Ecto neural progenitor cell (in vitro differentiated cells): ENCODE measurements at regions not wholly inside any gene's neighbourhood (a gene's known extent, or its start where the extent isn't known, plus 50 kb on each side); places are given as distances from the start of the nearest gene placed in this dataset.

Experiments
- DNase-seq: peaks from one replicate; pipeline ENCODE4 v3.0.0-alpha.2; 2018; ENCODE audit warnings: low spot score

DNA sequence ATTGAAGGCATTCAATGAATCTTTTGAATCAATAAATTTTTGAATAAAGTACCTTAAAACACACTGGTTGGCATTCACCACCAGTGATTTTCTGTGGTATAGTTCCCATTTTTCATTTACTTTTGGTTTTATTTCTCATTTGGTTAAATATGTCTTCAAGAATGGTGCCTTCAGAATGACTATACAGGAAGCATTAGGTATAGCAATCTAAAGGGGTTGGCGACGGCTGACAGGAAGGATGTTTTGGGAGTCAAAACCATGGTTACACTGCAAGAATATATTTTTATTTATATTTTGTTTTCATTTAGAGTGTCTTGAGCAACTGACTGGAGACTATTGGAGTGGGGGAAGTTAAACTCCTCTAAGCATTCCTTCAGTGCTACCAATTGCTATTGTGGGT lies 235.7 kb downstream of the HTR1A start:
- DNase-seq = no peak

DNA sequence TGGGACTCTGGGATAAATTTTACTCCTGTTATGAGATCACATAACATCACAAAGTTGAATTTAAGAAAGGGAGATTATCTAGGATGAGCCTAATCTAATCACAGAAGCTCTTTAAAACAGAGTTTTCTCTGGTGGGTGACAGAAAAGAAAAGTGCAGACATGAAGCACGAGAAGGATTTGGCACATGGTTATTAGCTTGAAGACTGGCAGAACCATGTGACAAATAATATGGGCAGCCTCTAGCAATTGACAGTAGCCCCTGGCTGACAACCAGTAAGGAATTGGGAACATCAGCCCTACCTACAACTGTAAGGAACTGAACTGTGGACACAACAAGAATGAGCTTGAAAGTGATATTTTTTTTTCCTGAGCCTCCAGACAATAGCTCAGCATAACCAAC lies 243.1 kb downstream of the HTR1A start:
- DNase-seq = no peak

DNA sequence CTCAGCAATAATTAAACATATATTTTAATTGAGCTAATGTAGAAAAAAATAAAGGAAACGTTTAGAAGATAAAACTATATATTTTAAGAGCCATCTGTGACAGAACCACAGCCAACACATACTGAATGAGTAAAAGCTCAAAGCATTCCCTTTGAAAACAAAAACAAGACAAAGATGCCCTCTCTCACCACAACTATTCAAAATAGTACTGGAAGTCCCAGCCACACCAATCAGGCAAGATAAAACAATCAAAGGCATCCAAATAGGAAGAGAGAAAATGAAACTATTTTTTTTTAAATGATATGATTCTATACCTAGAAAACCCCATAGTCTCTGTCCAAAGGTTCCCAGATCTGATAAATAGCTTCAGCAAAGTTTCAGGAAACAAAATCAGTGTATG lies 262.0 kb downstream of the HTR1A start:
- DNase-seq = no peak

DNA sequence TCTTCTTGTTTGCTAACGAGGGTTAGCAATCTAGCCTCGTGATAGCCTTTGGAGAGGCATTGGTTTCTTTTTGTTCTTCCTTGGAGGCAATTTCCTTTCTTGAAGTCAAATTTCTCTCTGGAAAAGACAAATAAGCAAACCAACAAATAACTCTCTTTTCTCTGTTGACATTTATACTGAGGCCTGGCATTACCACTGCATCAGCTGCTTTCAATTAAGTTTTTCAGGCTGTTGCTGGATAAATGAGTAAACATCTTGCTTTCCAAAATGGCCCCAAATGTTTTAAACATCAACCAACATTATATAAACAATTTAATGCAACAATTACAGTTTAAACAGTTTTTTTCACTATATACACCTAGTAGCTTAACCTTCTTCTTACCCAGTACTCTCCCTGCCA lies 264.4 kb downstream of the HTR1A start:
- no peak for DNase-seq

DNA sequence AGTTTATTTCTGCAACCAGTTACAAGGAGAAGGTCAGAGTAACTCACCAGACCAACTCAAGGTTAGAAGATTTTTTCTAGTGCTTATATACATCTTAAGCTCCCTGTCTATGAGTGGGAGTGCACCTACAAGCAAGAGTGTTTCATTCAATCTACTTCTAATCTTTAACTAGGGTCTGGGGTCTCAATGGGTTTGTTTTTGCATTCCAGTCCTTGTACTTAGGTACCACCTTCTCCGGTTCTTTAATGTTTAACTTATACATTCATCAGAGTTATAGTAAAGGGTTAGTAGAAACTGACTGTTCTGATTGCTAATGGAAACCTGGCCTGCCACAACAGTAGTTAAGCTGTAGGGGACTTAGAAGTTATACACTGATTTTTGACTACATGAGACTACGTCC lies 271.7 kb downstream of the HTR1A start:
- no peak for DNase-seq

DNA sequence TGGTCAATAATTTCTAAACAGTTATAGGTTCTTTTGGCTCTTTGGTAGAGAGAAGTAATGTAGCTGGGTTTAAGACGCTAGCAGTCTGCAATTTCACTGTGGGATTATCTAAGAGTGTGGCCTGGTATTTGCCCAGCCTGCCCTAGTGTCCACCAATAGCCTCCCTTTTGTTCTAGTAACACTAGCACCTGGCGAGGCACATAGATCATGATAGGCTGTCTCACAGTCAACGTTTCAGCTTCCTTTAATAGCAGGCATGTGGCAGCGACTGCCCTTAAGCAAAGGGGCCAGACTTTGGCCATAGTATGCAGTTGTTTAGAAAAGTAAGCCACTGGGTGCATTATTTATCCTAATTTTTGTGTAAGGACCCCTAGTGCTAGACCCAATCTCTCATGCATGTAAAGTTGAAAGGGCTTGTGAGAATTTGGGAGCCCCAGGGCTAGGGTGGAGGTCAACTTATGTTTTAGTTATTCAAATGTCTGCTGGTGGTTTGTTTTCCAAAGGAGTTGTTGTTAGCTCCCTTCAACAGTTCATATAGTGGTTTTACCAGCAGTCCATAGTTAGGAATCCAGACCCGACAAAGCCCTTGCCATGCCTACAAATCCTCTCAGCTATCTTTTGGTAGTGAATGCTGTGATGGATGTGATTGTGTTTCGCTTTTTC lies 274.3 kb downstream of the HTR1A start:
- no peak for DNase-seq

DNA sequence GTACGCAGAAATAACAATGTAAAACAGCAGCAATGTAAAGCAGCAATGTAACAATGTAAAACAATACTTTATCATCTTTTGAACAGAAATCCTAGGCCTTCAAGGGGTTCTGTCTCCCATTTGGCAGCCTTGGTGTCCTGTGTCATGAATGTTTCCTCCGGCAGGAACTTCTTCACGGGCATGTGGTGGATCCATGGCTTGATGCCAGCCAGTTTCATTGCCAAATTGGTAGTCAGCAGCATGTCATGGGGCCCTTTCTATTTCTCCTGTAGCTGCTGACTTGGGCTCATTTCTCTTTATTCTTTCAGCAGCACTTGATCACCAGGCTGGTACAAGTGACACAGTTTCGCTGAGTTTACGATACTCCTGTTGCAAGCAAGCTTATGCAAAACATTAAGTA lies 275.3 kb downstream of the HTR1A start:
- DNase-seq = no peak

DNA sequence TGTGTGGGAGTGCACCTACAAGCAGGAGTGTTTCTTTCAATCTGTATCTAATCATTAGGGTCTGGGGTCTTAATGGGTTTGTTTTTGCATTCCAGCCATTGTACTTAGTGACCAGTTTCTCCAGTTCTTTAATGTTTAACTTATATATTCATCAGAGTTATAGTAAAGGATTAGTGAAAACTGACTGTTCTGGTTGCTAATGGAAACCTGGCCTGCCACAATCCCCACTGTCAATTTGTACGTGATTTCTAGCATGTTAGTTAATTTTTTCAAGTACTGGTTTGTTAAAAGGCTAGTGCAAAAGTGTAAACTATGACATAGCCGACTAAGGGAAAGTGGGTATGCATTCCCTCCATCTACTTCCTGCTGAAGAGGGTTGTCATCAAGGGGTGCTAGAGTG lies 276.1 kb downstream of the HTR1A start:
- DNase-seq = no peak

DNA sequence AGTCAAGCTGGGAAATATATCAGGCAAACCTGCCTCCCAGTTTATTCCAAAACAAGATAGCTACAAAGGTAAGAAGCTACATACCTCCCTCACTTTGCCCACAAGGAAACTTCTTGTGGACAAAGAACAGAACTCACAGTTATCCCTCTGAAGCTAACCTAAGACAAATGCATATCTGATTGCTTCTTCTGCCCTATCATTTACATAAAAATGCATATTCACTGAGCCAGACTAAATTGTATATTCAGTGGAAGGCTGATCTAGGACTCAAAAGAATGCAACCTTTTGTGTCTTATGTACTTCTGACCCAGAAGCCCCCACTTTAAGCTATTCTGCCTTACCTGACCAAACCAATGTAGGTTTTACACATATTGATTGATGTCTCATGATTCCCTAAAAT lies 276.8 kb downstream of the HTR1A start:
- no peak for DNase-seq

DNA sequence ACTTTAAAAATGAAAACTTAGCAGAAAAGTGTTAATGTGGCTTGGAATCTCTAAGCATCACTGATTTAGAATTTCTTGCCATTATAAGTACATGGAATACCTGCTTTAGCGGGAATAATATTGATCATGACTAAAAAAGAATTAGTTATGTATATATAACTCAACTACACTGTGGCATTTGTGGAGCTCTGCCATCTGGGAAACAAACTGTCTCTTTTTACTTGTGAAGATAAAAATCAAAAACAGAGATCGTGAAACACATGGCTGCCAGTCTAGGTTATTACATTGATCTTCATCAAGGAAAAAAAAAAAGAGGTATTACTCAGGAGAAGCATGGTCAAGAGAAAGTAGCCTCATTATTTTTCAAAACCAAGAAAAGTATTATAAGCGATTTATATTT lies 287.4 kb downstream of the HTR1A start:
- no peak for DNase-seq

DNA sequence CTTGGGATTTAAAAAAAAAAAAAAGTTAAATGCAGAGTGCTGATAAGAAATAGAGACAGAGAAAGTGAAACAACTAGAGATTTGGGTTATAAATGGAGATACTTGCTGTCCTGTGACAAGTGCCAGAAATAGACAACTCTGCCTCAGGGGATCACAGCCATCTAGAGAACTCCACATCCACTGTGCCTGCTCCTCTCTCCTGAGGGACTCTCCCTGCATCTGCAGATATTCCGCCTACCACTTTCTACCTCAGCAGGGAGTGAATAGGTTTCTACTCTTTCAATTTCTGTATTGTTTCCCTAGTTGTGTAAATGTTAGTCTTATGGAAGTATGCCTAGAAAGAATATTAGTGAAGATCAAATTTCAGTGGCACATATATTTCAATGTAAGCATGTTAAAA lies 307.2 kb downstream of the HTR1A start:
- no peak for DNase-seq

DNA sequence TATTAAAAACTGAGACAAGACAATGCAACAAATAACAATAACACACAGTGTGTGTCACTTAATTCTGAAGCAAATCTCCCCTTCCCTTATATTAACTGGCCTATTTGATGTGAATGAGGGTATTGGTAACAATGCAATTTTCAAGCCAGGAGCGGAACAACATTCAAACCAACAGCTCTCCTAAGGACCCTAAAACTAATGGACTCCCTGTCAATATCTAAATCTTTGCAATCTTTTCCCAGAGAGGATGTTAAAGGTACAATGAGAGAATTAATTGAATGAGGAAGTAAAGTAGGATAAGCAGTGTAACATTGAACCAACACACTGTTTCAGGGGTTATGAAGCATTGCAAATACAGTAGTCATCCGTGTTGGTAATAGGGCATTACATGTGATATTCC lies 311.7 kb downstream of the HTR1A start:
- no peak for DNase-seq

DNA sequence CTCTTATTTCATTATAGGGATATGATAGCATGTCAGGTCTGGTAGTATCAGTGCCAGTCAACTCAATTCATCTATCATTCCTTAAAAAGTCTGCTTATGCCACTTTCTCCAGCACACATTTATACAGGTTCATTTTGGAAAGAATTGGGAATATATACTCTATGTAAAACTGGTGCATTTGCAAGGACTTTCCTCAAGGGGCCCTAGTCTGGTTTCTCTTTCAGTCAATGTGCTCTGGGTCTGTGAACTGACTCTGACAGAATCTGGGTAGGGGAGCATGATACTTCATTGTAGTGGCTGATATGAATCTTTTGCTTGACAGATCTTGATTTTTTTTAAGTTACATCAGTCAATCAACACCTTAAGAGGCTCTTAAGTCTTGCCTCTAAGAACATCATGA lies 313.9 kb downstream of the HTR1A start:
- DNase-seq = no peak

DNA sequence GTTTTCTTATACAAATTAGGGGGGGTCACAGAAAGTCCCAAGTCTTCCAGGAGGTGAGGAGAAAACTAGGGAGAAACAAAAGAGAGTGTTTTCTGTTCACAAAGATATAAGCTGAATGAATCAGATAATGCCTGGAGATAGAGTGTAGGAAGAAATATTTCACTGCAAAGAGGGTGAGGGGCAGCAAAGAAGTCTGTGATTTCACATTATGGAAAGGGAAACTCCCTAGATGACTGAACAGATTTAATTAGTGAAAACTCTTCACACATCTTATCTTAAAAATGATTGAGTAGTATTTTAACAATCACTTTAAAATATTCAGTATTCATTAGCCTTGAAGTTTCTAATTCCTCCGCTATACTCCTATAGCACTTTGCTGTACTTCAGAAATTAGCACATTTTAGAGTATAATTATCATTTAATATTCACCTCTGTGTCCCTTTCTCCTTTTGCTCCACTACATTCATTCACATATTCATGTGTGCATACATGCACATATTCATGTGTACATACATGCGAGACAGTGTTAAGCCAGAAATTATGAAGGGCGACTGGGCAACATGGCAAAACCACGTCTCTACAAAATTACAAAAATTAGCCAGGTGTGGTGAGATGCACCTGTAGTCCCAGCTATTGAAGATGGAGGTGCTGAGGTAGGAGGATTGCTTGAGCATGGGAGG lies 332.2 kb downstream of the HTR1A start:
- DNase-seq = no peak

DNA sequence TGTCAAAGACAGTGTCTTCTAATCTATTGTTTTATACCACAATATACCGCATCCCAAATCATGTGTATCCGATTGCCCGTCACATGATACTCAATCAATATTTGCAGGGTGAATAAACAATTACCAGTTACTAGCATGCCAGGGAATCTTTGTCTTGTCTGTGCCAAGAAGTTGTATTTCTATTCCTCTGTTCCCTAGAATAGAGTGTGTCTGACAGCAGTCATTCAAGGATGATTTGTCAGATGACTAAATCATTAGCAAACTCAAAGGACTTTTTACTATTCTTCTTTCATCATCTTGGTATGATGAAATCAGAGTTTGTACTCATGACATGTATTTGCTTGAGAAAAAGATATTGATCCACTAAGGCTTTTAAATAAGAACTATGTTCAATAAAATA lies 348.8 kb downstream of the HTR1A start:
- no peak for DNase-seq

DNA sequence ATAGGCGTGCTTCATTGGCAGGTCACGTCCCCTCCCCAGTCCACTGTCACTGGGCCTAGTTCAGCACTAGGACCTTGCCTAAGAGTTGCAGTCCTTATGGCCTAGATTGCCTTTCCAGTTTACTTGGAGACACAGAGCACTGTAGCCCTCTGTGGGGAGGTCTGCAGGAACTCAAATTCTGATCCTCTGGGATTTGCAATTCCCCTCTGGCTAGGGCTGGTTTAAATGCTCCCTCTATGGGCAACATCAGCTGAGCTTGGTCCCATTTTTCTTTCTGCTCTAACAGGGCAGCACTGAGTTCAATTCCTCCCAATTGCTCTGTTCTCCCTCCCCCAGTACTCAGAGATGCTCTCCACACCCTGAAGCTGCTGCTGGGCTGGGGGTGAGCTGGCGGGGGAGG lies 358.2 kb downstream of the HTR1A start:
- DNase-seq = no peak

DNA sequence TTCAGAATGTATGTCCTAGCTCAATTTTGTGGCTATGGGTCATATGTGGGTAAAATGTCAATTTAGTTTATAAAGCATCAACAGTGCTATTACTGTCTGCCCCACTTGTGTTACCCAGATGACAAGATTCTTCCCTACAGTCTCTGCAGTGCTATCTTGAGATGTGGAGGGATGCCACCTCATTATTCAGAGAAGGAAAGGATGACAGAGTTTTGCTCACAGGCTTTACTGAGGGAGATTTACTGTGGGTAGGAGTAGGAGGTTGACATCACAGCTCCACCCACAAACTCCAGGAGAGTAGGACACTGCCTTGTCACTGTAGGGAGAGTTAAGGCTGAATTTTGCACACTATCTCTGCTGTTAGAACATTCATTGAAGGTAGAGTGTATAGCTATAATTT lies 359.3 kb downstream of the HTR1A start:
- DNase-seq = no peak

DNA sequence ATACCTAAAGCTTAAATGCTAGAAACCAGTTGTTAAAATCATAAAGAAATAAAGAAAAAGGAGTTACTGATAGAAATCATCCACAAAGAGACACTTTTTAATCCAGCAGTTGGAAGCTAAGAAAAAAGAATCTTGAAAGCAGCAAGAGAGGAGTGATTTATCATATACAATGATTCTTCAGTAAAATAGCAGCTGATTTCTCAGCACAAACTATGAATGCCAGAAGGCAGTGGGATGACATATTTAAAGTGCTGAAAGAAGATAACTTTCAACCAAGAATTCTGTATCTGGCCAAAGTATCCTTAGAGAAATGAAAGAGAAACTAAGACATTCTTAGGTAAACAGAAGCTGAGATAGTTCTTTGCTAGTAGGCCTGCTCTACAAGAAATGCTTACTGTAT lies 366.0 kb downstream of the HTR1A start:
- no peak for DNase-seq

DNA sequence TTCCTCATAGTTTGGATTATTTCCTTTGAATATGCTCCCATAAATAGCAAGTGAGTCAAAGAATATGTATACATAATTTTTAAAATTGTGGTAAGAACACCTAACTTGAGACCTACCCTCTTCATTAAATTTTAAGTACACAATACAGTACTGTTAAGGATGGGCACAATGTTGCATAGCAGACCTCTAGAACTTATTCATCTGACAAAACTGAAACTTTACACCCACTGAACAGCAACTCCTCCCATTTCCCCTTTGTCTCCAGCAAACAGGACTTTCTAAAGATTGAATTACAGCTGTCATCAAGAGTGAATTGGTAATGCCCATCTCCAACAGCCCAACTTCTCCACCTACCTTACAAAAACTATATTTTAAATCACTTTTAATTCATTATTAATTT lies 388.9 kb downstream of the HTR1A start:
- DNase-seq = no peak

DNA sequence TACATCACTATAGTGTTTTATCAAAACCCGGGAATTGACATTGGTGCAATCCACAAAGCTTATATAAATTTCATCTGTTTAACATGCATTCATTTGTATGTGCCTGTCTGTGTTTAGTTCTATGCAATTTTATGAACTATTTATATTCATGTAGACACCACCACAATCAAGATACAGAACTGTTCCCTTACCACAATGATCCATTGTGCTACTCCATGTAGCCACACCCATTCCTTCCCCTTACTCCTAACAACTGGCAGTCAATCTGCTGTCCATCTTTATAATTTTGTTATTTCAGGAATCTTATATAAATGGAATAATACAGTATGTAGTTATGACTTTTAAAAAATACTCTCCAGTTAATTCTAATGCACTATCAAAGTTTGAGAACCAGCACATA lies 389.5 kb downstream of the HTR1A start:
- no peak for DNase-seq

DNA sequence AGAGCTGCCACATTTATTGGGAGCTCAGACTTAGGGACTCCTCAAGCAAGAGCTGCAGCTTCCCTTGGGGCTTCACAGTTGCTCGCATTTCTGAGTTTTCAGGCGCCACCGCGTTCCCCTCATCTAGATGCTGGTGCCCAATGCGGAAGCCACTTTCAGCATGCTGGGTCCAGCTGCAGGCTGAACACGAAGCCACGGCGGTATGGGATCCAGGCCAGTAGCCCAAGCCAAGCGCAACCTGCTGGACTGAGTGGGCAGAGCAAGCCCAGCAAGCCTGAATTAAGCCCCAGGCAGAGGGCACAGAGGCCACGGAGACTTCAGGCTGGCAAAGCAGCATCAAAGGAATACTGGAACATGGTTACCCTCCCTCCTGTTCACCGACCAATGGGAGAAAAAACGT lies 391.5 kb downstream of the HTR1A start:
- no peak for DNase-seq

DNA sequence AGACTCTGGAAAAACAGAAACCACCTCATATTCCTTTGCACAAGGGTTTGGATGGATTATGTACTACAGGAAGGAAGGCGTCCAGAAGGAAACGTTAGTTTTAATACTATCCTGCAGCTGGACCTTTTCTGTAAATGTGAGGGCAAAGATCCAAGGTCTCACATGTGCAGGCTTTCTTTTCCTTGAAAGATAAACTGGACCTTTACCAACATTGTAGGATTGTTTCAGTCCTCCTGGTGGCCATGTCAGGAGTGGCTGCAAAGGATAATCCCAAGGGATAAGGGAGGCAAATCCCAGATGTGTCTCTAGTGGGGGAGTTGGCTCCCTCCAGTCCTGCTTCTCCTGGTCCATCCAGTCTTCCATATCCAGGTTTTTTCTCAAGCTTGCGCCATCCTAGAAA lies 397.5 kb downstream of the HTR1A start:
- DNase-seq = no peak

DNA sequence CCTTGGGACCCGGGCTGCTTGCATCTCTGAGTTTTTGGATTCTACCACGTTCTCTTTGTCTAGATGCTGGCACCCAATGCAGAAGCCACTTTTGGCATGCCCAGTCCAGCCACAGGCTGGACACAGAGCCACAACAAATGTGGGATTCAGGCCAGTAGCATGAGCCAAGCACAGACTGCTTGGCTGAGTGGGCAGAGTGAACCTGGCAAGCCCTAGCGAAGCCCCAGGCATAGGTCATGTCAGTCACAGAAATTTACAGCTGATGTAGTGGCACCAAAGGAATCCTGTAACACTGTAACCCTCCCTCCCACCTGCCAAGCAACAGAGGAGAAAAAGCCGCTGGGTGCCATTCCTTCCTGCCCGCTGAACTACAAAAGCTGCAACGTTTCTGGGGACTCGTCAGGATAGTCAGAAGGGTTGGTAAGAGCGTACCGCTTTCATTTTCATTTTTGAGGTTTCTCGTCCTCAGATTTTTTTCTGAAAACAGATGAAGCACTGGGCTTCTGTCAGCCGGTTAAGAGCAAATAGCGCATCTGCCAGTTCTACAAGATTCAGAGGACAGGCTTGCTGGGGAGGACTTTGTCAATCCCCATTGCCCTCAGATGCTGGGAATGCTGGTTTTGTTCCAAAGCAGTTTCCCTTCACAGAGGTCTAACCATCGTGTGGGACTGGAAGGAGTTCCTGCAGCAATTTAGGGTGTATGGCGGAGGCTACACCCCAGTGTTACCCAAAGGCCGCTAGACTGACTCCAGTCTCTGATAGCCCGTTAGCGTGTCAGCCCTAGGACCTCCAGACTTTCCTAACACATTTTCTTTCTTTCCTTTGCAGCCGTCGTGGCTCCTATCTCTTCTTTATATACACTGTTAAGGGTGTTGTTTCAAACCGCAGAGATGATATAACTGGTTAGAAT lies 399.0 kb downstream of the HTR1A start:
- no peak for DNase-seq
